ENCODE measurements at regions not wholly inside any gene's neighbourhood (a gene's known extent, or its start where the extent isn't known, plus 50 kb on each side); places are given as distances from the start of the nearest gene placed in this dataset.
"Not testable (repeated sequence)": the region's sequence is repeated elsewhere in the genome, so short reads cannot be mapped to it uniquely, and the experiment has no call there.

DNA sequence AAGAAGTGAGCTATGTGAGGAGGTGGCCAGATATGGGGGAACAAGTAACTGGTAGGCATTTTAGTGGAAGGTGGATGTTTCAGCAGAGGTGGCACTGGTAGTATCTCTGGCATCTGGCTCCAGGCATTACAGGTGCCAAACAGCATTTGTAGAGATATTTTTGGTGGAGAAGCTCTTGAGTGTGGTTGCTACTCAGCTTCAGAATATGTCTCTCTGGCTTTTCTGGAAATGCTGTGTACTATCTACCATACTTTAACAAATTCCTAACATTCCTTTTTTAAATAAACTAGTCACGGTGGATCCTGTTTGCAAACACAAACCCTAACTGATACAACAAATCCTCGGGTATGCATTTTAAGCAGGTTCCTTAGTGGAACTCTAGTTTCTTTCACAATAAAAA is 128.0 kb downstream of the BARX2 start:
- no peak for DNase-seq (ENCODE audit: low read depth in 3 of 3)

DNA sequence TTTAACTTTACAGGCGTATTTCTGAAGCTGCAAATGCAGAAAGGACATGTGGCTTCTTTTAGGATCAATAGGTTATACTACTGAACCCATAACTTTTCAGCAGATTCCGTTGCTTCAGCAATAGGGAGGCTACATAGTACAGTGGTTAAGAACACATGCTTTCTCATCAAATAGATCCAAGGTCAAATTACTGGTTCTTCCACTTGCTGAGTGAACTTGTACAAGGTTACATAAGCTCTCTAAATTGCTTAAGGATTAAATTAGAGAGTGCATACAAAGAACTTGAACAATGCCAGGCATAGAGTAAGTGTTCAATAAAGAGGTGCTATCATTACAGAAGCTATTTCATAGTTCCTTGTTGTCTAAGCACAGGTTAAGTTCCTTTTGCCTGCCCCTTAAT is 129.6 kb downstream of the BARX2 start:
- DNase-seq (ENCODE audit: low read depth in 3 of 3): no peak

DNA sequence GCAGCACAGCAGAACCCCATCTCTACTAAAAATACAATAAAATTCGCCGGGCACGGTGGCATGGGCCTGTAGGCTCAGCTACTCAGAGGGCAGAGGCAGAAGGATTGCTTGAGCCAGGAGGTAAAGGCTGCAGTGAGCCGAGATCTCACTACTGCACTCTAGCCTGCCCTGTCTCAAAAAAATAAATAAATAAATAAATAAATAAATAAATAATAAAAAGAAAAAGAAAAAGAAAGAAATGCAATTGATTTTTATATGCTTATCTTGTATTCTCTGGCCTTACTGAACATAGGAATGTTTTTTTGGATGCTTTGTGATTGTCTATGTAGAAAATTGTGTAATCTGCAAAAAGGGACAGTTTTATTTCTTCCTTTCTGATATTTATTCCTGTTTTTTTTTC is 132.5 kb downstream of the BARX2 start:
- DNase-seq (ENCODE audit: low read depth in 3 of 3): no peak

DNA sequence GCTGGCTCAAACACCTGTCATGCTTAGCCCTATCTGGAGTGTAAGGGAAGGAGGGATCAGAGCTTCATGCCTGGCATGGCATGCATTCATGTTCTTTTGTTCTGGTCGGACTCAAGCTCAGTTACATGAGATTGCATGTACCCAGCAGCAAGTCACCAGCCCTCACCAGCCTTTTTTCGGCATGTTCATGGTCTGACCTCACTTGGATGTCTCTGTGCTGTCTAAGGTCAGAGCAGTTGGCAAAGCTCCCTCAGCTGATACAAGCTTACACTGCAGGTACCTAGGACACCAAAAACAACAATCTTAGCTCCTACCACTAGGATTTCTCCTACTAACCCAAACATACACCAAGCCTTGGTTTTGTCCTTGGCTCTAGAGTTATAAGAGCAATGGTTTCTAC is 152.6 kb downstream of the BARX2 start:
- DNase-seq (ENCODE audit: low read depth in 3 of 3): no peak

DNA sequence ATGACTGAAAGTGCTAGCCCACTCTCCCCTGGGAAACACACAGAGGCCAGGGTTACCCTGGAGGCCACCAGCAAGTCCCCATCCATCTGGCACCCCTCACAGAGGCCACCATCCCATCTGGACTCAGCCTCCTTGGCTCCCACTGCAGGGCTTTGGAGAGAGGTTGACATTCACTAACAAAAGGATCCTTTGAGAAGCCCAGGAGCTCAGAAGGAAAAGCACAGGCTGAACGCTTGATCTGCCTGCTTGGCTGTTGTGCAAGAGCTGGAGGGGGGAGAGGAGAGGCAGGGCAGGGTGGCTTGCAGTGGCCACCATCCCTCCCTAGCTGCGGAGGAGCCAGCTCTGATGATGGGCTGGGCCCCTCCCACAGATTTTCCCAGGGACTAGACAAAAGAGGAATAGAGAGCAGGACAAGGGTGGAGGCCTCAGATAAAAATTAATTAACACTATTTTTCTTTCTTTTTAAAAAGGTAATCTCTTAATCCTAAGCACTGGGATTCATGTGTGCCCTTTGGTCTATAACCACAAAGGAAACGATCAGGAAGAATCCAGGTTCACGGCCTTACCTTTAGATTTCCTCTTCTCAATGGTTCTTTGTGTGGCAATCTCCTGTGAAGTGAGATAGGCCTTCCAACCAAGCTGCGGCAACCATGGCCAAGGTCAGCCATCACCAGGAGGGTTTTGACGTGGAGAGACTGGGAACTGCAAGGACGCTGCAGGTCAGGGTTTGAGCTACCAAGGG is 154.7 kb downstream of the BARX2 start:
- DNase-seq (ENCODE audit: low read depth in 3 of 3): no peak

DNA sequence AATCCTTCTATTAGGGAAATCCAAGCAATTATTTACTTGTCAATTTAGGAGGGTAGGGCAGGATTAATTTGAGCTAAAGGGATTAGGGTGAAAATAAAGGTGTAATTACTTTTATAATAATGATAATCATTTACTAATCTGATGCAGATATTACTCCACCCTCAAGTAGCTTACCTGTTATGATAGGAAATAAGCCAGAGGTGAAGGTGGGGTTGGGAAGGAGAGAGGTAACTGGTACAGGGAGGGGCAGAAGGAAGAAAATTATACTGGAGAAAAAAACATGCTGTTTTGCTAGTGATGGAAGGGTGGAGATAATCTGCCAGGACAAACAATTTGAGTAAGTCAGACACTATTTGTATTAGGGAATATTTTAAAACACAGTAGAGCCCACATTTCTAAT is 157.7 kb downstream of the BARX2 start:
- no peak for DNase-seq (ENCODE audit: low read depth in 3 of 3)

DNA sequence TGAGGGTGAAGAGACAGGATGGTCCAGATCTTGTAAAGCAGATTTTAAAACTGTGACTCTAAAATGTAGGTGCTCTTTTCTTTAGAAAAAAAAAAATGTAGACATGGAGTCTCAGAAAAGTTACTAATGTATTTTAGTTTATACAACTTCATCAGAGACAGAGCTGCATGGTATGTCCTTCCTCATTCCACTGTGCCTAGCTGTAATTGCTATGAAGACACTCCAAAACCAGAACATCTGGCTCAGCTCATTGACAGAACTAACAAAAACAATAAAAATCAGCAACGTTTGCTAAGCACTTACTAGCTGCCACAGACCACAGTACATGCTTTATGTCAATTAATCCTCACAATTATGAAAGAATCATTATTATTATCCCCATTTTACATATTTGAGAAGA is 160.7 kb downstream of the BARX2 start:
- DNase-seq (ENCODE audit: low read depth in 3 of 3): no peak

DNA sequence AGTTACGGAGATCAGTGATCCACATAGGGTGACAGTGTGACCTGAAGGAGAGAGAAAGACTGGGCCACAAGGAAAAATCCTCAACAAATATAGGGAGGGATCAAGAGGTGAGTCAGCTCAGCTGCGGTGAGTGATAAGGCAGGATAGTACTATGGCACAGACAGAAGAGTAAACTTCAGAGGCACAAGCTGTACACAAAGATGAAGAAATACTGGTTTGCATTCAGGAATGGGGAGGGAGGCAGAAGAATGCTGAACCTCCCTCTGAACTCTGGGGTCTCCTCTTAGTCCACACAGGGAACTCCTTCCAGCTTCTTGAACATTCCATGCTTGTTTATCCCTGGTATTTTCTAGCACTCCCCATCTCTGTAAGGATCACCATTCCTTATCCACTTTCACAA is 162.7 kb downstream of the BARX2 start:
- DNase-seq (ENCODE audit: low read depth in 3 of 3): no peak

DNA sequence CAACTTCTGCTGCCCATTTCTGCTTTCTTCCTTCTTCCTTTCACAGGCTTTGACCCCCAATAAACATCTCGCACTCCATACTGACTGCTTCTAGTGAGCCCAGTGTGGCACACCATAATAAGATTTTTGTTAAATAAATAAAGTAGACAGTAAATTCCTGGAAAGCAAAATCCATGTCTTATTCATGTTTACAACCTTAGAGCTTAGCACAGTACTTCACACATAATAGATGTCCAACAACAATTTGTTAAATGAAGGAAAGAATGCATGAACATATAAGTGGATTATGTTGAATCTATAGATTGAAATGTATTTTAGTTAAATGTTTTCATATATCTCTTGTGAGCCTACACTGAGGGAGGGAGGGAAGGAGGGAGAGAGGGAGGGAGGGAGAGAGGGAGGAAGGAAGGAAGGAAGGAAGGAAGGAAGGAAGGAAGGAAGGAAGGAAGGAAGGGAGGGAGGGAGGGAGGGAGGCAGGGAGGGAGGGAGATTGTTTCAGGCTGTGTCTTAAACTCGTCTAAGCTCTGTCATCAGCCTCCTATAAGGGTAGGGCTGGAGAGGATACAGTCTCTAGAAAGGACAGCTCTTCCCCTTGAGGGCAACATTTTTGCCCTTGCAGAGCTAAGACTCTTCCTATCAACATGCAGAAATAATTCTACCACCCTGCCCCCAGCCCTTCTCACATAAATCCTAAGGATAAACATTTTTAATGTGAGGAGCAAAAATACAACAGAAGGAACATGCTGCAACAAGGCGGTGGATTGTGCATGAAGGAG is 168.1 kb downstream of the BARX2 start:
- no peak for DNase-seq (ENCODE audit: low read depth in 3 of 3)

DNA sequence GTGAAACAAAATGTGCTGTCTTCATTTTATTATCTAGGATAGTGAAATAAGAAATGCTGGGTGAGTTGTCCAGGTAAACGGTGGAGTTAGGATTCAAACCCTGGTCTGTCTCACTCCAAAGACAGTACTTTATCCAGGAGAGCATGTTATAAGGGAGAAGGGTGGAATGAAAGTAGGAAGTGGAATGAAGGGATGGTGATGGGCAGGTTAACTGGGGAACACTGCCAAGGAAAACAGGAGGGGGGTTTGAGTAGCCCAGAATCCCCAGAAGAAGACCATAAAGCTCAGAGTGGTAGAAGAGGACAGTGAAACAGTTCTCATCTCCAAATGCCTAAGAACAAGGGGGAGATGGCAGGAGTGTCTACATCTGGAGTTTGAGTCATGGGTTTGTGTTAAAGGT is 169.0 kb downstream of the BARX2 start:
- DNase-seq (ENCODE audit: low read depth in 3 of 3): no peak

DNA sequence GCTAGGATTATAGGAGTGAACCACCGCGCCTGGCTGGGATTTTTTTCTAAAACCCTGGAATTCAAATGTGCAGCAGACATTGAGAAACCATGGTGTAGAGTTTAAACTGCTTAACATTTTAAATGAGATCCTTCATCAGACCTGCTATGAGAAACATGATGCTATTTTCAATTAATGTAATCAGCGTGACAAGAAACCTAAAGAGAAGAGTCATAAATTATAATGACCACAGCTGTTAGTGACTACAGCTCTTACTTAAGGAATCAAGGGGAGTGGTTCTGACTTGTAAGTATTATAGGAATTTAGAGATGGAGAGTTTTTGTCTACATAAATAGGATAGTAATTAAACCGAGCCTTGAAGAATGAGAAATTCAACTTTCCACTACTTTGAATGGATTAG is 170.6 kb downstream of the BARX2 start:
- no peak for DNase-seq (ENCODE audit: low read depth in 3 of 3)

DNA sequence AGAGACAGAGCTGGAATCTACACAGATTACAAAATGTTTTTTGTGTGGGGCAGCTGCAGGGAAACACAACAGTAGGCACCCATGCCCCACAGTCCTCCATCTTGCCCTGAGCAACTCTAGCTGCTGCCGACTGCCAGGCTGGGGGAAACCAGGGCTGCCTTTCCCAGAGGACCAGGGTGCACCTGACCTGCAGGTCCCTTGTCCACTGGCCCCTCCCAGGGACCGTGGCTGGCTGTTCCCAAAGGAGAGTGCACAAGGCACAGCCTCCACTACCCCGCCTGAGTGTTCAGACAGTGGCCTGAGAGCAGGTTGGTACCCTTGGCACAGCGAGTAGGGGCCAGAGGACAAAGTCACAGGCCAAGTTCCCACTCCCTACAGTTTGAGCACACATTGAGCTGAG is 181.8 kb downstream of the BARX2 start:
- DNase-seq (ENCODE audit: low read depth in 3 of 3): no peak

DNA sequence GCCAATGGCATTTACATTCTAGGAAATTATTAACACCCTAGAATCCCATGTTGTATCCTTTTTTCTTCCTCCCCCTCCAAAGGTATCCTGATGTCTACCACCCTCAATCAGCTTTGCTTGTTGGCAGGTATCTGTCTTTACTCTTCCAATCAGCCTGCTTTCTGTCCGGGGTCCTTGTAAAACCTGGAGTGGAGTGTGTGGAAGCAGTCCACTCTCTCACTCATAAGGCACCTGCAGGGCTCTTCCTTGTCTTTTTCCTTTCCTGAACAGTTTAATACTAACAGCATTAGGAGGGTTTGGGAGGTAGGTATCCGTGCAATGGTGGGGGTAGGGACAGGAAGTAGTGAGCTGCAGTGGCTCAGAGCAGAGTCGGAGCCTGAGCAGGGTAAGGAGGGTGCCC is 193.4 kb downstream of the BARX2 start:
- DNase-seq (ENCODE audit: low read depth in 3 of 3): no peak

DNA sequence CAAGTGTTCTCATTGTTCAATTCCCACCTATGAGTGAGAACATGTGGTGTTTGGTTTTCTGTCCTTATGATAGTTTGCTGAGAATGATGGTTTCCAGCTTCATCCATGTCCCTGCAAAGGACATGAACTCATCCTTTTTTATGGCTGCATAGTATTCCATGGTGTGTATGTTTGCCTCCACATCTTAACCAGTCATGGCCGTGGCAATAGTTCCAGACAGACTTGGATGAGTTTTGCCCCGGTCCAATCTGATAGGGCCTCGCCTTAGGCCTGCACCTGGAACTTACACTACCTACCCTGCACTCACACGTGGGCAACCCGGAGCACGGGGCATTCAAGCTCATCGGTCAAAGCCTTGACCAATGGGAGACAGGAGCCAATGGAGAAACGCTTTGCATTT is 197.0 kb downstream of the BARX2 start:
- DNase-seq (ENCODE audit: low read depth in 3 of 3): not testable (repeated sequence)

DNA sequence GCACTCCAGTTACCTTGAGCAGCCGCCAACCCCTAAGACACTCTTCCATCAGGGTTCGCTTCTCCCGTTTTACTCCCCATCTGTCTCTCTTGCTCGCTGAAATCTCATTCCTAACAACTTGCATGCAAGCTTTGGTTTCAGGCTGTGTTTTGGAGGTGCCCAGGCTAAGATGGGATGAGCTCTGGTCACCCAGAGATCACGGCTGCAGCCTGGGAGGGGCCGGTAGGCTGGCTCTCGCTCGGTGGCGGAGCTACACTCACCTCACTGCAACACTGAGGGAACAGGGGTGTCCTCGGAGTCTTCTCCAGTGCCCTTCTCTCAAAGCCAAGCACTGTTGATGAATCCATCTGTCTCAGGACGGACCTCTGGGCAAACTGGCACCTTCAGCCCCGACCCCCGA is 197.5 kb downstream of the BARX2 start:
- no peak for DNase-seq (ENCODE audit: low read depth in 3 of 3)

DNA sequence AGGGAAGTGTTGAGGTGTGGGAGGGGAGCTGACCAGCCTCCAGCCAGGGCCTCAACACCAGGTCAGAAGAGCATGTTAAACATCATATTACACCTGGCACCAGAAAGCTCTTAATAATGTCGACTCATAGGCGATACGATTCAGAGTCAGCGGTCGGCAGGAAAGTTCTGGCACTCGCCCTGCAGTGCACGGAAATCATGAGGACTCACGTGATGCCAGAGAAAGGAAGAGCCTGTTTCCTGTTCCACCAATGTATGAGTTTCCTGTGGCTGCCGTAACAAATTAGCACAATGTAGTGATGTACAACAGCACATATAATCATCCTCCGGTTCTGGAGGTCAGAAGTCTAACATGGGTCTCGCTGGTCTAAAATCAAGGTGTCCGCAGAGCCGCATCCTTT is 198.8 kb downstream of the BARX2 start:
- DNase-seq (ENCODE audit: low read depth in 3 of 3): no peak

DNA sequence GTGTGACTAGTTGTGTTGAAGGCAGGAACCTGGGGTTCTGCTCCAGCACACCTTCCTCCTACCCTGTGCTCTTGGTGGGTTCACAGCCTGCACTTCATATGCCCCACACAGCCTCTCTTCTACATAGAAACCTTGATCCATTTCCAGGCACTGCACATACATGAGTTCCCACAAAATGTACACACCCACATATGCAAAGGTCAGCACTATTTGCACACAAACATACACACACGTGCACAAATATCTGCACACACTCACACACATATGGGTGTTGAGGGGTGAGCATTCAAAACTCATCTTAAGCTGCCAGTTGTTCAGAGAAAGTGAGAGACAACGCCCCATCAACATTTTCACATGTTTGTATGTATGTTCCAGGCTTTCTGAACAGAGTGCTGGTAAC is 201.0 kb downstream of the BARX2 start:
- no peak for DNase-seq (ENCODE audit: low read depth in 3 of 3)

DNA sequence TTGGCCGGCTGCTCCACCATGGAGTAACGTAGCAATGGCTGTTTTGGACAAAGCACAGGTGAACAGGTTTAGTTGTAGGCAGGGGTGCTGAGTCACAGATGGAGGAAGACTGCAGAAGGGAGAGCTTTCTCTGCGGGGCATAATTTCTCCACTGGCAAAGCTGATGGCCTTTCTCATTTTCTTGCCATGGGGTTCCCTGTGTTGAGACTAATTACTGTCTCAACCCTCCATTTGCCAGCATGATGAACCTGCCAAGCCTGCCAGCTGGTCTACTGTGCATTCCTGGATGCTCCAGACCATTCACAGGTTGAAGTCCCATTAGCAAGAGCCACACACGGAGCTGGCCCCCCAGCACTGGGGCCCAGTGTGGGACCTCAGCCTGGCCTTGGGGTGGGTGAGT is 202.4 kb downstream of the BARX2 start:
- DNase-seq (ENCODE audit: low read depth in 3 of 3): no peak

DNA sequence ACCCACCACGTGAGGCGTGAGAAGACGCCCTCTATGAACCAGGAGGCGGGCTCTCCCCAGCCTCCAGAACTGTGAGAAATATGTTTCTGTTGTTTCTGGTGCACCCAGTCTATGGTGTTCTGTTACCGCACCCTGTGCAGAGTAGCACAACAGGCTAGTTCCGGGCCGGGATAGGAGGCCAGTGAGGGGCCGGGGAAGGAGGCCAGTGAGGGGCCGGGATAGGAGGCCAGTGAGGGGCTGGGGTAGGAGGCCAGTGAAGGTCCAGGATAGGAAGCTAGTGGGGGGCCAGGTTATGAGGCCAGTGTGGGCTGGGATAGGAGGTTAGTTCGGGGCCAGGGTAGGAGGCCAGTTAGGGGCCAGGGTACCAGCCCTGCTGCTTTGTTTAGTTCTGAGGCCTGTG is 204.6 kb downstream of the BARX2 start:
- no peak for DNase-seq (ENCODE audit: low read depth in 3 of 3)

DNA sequence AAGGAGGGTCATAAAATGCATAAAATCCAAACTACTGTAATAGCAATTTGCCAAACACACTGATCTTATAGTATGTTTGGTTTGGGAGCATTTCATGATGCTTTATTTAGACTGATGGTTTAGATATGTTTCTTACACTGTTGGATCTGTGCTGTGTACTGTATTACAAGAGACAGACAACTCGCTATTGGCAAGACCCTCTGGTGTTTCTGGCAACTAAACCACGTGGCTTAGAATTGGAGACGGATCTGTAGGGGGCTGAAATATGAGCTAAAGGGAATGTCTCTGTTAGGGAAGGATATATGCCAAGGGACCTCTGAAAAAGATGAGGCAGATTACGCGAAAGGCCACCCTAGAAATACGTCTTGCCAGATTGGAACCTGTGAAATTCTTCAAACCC is 208.7 kb downstream of the BARX2 start:
- no peak for DNase-seq (ENCODE audit: low read depth in 3 of 3)

DNA sequence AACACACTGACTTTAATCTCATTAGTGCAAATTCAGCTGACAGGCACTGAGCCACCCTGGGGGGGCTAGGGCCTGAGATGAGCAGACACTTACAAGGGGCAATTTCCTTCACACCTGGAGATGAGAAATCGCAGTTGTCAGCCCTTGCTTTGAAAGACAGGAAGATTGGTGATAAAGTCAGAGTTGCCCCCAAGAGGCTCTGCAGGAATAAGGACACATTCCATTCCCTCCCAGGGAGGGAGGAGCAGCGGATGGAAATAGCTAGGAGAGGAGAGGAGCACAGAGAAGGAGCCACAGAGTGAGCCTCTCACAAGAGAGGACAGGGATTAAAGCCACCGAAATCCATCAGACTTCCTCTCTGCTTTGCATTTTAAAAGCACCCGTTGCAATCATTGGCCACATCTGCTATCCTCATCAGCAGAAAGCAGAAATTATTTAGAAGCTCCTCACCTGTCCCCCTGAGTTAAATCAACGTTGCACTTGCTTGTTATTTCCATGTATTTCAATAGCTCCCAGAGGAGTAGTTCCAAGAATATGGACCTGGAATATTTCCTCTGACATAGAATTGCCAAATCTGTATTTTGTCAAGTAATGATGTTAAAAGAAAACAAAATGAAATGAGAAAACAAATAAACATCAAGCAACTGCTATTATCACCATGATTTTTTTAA is 213.7 kb downstream of the BARX2 start:
- no peak for DNase-seq (ENCODE audit: low read depth in 3 of 3)

DNA sequence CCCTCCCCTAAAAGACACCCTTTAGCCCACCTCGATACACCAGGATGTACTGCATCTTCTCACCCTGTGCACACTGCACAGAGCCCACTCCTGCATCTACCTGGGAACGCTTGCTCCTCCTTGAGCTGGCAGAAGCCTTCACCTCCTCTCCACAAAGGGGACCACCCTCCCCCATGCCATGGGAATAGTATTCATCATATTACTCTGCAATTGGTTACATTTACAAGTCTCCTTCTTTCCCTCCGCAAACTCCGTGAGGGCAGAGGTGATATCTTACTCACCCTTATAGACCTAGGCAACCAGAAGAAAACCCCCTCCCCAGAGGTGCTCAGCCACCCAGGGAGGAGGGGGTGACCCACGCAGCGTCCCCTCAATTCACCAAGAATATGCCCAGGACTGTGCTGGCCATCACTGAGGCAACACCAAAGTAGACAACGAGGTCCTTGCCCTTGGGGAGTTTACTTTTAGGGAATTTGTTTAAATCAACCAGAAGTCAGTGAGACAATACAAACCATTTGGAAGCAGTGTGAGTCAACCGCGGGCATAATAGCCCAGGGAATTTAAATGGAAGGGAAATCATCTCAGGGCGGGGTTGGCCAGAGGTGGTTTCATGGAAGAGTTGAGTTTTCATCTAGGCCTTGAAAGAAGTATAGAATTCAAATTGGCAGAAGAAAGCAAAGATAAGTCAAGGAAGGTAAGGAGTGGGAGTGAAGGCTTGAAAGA is 214.5 kb downstream of the BARX2 start:
- no peak for DNase-seq (ENCODE audit: low read depth in 3 of 3)

All from stimulated activated CD4-positive, alpha-beta T cell treated with anti-CD3 and anti-CD28 coated beads, TNF-alpha, amount 100 ng/mL, for 24 hours (primary cell).